HG03520 (cell line): ENCODE measurements at regions not wholly inside any gene's neighbourhood (a gene's known extent, or its start where the extent isn't known, plus 50 kb on each side); places are given as distances from the start of the nearest gene placed in this dataset.

Source experiments
- ATAC-seq: cut with Tn5 transposase; IDR thresholded peaks from one replicate; pipeline ENCODE4 v1.9.1; 2021; ENCODE audit warnings: mild to moderate bottlenecking, moderate library complexity; ENCODE audit not compliant: unreplicated experiment

DNA sequence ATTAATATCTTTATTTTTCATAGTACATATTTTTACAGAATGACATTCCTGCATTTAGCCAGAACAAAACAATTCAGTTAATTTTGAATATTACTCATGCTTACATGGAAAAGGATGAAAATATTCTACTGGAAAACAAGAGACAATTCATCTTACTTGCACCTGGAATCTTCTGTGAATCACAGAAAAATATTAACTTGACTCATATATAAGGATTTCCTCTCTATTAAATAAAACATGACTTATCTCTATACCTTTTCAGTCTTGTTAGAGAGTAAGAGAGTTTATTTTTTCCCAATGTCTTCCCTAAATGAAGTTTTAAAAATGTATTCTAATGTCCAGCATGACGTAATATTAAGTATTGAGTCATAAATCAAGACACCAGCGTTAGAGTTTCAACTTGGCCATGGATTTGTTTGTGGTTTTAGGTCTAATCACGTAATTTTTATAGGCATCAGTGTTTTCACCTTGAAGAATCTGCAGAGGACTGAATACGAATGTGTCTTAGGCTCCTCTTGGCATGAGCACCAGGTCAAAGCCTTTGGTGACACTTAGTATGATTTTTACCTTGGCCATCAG, 445.1 kb upstream of the JAG1 start:
- no peak for ATAC-seq

DNA sequence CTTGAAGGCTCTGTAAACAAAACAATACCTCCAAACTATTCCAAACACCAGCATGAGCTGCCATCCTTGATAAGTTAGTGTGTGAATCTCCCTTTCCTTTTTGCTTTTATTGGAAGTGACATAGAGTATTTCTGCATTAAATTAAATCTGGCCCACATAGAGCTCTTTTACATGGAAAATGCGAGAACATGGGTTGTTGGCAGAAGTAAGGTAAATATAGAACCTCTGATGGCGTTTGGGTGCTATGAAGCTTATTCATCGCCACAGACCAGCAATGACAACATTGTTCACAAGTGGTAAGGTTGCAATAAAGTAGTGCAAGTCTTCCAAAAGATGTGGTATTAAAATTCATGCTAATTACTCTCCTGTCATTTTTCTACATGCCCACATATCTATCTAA, 445.8 kb upstream of the JAG1 start:
- ATAC-seq, result no peak

DNA sequence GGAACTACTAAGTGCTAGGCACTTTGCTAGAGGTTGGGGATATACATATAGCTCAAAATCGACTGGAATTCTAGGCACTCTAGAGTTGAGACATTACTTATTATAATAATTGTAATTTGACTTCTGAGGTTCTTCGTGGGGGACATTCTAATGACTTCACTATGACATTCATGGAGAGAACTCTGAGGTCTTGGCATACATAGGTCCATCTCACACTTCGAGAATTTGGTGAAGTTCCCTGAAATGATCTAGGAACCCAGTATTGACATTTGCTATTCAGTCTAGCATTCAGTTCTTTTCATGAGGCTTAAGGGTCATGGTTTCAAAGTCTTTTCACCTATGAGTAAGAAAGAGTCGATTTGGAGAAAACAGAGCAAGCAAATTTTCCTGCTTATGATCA, 446.6 kb upstream of the JAG1 start:
- no peak for ATAC-seq

DNA sequence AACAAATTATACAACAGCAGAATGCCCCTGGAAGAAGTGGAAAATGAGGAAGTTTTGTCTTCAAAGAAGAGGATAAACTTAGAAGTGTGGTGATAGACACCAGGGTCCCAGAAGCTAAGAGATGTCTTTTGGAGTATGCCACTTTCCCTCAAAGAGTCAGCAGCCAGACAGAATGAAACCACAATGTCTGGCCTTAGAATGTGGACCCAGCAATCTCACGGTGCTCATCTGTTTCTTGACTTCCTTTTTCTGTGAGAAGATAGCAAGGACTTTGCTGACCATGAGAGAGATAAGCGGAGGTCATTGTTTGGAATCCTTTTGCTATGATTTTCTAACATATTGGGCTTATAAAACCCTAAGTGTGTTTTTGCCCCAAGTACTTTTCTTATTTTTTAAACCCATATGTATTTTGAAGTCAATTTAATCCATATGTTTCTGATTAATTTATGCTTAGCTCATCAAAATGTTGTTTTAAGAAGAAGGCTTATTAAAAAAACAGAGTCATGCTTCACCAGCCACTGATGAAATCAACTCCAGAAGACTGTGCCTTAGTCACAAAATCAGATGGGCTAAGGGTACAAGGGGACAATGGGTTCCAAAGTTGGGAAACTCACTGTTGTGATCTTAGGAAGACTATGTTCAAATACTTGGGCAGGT, 451.2 kb upstream of the JAG1 start:
- ATAC-seq, result no peak

DNA sequence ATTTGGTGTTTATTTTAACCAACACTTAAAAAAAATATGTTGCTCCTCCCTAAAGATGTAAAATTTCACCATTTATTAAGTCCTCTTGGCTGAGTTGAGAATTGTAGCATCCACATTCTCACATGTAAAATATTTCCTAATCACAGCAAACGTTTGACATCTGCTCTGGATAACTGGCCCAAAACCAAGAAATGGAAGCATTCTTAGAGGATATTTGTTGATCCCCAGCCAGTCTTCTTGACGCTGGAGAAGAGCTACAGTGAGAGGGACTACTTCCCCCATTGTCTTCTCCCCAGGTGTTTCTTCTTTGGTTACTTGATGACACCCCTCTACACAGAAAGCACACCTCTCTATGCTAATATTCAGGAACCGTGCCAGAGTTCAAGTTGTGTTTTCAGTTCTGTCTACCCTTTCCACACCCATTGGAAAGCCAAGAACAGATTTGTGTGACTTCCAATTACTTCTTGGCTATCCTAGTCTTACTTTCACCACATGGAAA, 454.5 kb upstream of the JAG1 start:
- no peak for ATAC-seq

DNA sequence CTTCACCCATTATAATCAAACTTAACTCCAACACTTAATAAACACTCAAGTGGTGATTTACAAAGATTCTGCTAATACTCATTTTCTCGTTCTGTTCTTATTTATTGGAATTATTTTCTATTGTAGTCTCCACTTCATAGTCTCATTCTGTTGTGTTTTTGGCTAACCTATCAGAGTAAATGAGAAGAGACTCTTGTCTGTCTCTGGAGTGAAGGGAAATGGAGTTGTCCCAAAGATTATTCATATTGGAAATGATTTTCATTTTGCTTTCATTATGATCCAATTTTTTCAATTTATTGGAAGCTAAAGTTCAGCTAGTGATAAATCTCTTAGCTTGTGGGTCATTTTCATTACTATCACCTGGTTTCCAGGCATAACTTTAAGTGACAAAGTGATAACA, 454.9 kb upstream of the JAG1 start:
- ATAC-seq, result no peak

DNA sequence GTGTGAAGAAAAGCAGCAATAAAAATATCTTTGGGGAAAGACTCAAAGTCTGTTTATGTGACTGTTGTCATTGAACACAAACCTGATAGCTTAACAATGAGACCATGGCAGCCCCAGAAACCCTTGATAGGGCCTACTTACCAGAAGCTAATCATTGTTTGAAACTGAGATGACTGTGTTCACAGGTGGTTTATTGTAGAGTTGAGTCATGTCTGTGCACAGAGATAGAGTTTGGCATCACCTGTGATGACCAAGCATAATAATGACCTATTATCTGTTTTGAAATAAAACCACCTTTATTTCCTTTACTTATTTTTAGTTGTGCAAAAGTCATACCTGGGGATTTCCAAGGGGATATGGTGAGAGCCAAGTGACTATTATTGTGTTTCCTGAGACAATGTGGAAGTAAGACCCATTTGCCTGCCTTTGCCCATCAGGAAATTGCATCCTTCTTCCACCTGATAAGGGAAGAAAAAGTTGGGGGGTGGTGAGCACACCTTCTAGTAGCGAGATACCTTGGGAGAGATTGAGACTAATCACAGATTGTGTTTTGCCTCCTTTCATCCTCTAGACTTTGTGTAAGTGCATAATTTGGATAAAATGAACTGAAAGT, 456.9 kb upstream of the JAG1 start:
- ATAC-seq, result no peak

DNA sequence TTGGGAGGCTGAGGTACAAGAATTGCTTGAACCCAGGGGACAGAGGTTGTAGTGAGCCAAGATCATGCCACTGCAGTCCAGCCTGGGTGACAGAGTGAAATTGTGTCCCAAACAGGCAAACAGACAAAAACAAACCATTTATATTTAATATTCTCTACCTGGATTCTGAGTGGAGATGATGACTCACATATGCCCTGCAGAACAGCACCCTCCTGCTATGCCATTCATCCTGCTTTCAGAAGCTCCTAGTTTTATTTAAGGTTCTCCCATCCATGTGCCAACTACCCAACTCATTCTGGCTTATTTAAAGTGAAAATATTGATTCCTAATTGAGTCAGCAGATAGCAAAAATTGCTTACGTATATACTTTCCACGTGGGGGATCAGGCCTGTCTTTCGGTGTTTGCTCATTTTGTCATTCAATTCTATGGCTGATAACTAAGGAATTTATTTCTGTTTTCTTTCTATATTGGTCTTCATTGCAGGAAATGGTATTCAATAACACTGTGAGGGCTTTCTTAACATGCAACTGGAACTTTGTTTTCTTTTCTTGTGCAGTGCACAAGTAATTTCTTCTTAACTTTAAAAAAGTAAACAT, 459.1 kb upstream of the JAG1 start:
- ATAC-seq, result no peak

DNA sequence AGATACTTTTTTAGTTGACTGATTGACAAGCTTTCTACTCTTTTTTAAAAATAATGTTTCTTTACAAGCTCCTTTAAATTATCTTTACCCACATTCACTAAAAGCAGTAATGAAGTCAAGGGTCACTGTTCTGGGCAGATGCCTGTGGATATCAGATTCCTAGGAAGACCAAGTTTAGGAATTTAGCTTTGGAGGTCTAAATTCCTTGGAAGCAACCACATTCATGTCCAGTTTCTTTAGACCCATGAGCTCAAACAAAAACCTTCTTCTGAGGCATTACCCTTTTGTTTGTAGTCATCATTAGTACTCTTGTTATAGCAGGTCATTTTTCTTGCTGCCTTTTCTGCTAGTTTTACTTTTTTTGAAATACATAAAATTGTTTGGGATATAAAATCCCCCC, 462.9 kb upstream of the JAG1 start:
- no peak for ATAC-seq

DNA sequence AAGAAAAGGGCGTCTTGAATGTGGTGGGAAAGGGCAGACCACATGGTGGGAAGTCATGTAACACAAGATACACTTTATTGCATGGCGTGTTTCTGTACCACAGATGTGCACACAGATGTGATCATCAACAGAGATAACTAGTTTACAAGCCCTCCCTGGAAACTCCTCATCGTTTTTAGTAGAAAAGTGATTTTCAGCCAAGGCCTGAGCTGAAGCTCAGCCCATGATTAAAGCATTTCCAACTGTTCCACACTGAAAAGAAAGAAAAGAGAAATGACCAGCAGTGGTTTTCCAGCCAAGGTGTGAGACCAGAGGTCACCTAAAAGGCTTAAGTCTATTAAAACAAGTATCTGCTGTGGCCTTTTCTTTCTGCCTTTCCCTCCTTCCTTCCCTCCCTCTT, 463.9 kb upstream of the JAG1 start:
- ATAC-seq, result no peak

DNA sequence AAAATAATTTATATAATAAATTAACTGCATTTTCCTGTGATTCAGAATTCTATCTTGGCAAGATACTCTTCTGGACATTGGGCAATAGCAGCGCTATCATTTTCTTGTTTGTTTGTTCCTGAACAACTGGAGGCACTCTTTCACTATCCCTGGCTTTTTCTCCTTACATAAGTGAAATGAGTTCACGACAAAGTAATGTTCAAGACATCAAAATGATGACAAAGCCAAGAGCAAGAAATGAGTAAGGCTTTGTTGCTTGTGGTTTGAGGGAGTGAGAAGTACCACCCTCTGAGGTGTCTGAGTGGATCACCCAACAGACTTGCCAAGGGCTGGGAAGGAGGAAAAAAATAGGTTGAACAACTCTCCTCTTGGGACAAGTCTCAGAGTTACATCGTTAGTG, 466.6 kb upstream of the JAG1 start:
- no peak for ATAC-seq

DNA sequence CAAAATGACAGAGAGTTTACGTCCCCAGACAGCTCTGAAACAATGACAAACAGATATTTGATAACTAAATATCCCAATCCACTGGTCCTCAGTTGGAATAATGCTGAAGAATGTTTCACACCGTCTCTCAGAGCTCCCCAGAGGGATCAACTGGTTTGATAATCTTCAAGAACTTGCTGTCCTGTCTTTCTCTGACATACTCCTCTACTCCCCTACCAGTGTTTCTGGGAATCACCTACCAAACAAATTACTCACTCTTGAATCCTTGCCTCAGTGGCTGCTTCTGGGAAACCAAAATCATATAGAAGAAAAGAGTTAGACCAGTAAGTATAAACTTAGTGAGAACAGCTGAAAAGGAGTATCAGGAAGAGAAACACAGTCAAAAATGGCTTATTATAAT, 469.7 kb upstream of the JAG1 start:
- ATAC-seq, result no peak

DNA sequence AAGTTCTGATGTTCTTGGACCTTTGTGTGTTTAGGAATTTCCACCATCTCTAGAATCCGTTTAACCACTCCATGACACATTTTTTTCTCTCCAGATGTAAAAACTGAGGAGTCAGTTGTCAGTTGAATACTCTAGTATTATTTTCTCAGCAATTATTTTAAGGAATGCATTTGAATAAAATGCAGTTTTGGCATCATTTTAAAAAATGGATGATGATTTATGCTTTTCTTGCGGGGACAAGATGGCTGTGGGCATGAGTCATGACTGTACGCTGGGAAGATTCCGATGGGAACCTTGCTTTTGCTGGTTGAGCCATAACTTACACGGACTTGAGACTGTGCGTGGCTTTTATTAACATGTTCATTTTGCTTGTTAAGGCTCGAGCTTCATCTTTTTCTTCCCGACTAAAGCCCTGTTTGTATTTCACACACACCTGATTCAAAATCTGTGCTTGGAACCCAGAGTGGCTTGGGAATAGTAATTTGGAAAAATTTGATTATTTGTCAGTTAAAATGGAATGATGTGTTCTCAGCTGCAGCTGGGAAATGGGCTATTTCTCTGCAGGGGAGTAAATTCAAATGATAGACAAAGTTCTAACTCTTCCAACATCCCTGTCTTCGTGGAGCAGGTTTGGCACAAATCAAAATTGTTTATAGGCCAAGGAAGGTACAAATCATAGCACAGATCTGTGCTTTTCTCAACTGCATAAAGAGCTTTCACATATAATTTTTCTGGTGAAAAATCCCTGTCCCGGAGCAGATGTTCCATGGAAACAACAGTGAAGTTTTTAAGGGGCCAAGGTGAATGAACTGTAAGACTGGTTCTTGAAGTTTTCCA, 470.5 kb upstream of the JAG1 start:
- no peak for ATAC-seq

DNA sequence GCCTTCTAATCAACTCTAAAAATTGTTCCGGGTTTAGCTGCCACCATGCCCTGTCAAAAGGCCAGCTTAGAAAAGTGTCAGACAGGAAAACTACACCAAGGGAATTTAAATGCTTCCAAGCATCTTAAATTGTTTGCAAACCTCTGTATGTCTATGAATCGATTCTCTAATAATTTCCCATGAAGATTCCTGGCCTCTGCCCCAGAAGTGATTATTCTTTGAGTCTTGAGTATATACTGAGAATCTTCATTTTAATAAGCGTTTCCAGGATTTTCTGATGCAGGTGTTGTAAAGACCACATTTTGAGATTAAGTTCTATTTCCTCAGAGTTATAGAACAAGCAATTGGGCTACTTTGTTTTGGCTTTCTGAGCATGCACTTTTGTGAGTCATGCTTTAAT, 471.8 kb upstream of the JAG1 start:
- no peak for ATAC-seq

DNA sequence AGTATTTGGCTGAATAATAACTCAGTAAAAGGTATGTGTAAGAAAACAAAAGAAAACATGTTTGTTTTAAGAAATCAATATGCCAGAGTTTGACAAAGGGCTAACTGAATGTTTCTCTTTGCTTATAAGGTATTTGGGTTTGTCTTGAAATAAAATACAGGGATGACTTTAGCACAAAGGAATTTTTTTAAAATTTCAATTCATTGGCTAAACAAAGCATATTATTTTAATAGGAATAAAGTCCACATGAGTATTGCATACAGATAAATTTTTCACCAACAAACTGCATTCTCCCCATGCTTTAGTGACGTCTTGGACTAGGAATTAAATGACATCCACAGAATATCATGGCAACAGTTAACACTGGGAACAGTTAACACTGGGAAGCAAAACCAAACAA, 480.0 kb upstream of the JAG1 start:
- no peak for ATAC-seq

DNA sequence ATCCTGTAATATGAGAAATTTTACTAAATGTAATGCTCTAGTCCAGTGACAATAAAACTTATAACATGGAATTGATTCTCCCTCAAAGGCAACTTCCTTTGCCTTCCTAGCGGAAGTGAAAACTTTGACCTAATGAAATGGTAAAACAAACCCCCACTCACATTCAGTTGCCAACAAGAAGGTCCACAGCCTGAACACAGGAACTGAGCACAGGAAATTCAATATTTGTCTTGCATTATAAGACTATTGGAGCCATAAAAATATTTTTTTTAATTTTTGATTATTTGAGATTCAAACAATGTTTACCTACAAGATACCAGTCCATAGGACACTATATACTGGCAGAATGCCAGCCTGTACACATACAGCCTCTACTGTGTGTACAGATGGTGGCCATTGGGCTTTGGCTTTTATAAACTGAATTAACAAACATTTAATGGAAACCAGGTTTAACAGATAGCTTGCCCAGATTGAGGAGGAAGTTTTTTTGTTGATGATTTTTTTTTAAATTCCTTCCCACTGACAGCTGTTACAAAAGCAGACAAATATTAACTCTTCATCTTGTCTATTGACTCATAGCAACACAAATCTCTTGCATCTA, 481.5 kb upstream of the JAG1 start:
- no peak for ATAC-seq

DNA sequence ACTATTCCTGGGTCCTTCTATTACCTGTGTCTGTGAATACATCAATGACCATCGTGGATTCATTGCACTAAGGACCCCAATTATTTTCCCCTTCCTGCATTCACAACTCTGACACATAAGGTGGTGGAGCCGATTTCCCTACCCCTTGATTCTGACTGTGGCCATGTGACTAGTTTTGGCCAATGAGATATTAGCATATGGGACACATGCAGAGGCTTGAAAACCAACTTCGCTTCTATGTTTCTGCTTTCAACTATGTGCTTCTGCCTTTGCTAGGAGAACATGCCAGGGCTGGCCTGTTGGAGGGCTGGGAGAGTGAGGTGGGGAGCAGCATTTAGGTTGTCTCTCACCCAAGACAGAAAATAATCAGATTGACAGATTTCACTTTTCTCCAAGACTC, 483.1 kb upstream of the JAG1 start:
- ATAC-seq, result no peak

DNA sequence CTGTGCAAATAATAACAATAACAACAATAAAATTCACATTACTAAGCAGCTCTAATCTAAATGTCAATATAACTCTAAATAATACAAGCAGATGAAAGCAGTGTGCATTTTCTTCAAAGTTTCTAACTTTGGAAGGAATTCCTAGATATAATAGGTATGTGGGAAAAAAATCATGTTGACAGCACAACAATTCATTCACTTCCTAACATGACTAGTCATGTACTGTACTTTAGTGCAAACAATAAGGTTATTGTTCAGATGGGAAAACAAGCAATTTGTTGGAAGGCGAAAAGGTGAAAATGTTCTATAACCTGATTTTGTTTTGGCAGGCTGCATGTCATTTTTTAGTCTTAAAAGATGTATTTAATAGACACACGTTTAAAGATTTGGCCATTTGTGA, 484.3 kb upstream of the JAG1 start:
- ATAC-seq, result no peak

DNA sequence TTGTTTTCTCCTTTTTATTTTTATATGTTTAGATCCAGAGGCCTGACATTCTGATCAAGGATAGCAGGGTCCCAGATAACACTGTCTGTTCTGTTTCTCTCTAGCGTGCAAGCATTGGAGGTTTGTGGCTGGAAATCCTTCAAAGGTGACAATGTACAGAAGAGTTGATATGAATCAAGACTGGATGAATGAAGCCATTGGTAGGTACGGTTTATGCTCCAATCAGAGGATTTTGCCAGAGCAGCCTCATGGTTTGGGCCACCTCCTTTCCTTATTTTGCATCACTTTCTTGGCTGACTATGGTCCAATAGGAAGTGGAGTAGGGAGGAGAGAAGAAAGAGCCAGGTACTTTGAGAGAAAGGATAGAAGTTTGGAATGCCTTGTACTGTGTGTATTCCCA, 484.8 kb upstream of the JAG1 start:
- no peak for ATAC-seq

DNA sequence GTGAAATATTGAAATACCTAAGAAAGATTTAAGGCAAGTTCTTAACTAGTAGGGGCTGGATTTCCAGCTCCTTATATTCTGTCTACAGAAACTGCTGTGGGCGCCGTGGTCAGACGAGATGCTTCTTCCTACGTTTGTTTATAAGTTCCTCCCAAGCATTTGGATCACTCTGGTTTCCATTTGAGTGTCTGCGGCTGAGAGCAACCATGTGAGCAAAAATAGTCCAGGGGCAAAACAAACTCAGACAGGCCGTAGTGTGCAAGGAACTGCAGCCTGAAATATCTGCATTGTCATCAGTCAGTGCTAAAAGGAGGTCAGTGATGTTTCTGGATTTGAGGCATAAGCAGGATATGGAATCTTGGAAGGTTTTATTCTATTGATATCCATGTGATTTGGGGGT, 485.9 kb upstream of the JAG1 start:
- ATAC-seq, result no peak
